ENCODE measurements at regions not wholly inside any gene's neighbourhood (a gene's known extent, or its start where the extent isn't known, plus 50 kb on each side); places are given as distances from the start of the nearest gene placed in this dataset.

DNA sequence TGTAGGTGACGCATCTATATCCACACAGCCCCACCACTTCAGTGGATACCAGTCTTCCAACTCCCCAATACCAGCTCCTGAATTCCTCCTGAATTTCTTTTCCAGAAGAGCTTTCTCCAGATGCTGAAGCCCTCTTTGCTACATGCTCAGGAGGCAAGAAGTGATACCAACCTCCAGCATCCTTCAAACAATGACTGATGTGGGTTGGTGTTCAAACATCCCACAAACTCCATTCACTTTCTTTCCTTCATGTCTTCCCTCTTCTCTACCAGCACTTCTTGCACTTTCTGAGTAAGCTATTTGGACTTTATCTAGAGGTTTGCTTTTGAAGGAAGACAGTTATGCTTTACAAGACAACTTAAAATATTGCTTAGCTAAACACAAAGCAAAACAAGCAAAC lies 179.9 kb upstream of the RORB start:
- DNase-seq (ENCODE audit: low read depth), result no peak
- H3K4me3 ChIP-seq (ENCODE audit: low read length), result no peak overlapping the region

DNA sequence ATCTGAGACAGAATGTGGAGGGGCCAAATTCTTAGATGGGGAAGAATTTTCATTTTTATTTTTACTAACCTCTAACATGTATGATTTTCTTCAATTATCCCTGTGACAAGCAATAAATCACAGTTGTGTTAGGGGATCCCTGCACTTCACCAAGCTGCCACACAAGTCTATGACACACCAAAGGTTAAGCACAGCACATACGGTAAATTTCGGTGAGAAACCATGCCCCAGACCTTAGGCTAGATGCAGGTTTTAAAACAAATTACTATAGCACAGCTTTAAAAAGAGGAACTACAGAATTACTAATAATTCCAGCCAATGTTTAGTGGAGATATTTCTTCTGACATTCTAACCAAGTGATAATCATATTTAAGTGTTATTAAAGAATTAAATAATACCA lies 175.7 kb upstream of the RORB start:
- TF ChIP-seq, protein P1, sequence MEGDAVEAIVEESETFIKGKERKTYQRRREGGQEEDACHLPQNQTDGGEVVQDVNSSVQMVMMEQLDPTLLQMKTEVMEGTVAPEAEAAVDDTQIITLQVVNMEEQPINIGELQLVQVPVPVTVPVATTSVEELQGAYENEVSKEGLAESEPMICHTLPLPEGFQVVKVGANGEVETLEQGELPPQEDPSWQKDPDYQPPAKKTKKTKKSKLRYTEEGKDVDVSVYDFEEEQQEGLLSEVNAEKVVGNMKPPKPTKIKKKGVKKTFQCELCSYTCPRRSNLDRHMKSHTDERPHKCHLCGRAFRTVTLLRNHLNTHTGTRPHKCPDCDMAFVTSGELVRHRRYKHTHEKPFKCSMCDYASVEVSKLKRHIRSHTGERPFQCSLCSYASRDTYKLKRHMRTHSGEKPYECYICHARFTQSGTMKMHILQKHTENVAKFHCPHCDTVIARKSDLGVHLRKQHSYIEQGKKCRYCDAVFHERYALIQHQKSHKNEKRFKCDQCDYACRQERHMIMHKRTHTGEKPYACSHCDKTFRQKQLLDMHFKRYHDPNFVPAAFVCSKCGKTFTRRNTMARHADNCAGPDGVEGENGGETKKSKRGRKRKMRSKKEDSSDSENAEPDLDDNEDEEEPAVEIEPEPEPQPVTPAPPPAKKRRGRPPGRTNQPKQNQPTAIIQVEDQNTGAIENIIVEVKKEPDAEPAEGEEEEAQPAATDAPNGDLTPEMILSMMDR (conservative IDR thresholded peaks at IDR 0.05; ENCODE audit: low read length), result no peak
- no peak for DNase-seq (ENCODE audit: low read depth)
- no peak overlapping the region for H3K4me3 ChIP-seq (ENCODE audit: low read length)

More for the DNA sequence above, 179.9 kb upstream of the RORB start:
- TF ChIP-seq, protein P1 (conservative IDR thresholded peaks at IDR 0.05; ENCODE audit: low read length), result no peak

DNA sequence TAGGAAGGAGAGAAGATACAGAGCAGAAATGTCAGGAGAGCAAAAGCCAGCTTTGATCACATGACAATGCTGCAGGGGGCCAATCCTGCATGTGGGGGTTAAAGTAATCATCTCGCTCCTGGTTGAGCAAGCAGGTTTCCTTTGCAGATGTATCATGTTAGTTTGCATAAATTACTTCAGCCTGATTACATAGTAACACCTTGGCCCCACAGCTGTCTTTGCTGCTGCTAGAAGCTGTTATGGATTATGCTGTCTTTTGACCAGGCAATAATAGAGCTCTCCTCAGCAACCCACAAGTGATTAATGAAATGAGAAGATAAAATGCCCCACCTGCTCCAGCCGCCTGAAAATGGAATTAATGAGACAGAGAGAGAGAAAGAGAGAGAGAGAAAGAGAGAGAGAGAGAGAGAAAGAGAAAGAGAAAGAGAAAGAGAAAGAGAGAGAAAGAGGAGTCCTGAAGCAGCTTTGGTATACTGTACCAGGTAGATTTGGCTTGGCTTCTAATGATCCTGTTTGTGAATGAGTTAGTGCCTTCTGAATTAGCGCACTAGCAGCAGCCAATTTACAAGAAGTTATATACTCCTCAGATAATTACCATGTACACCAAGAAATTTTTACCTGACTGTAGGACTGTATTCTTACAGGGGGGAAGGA lies 174.3 kb upstream of the RORB start:
- no peak for DNase-seq (ENCODE audit: low read depth)
- TF ChIP-seq, protein P1 (conservative IDR thresholded peaks at IDR 0.05; ENCODE audit: low read length), result no peak
- H3K4me3 ChIP-seq (ENCODE audit: low read length), result no peak overlapping the region

DNA sequence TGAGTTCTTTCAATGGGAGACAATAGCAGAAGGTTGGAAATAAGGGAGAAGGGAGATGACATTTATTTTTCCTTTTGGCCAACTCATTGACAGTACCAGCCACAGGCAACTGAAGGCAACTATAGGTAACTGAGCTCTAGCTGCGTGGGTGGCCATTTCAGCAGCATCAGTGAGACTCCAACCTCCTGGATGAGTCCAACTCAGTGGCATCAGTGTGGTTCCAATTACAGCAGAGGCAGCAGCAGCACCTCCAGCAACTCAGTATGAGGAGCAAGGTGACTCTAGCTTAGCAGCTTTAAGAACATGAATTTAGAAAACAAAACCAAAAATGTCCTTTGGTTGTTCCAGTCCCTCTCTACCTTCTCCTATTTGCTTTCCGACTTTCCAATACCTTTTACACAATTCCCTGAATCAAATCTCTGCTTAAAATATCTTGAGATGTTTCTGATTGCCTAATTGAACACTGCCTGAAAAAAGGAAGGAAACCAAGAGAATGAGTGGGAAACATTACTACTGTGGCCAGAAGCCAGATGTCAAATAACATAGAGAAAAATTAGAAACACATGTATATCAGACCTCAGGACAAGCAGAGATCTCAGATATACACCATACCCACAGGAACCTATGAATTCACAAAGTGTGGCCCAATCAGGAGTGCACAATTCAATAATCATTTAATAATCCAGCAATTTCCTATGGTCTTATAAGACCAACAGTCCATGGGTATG lies 166.5 kb upstream of the RORB start:
- H3K4me3 ChIP-seq (ENCODE audit: low read length), result no peak overlapping the region
- no peak for DNase-seq (ENCODE audit: low read depth)
- TF ChIP-seq, protein P1 (conservative IDR thresholded peaks at IDR 0.05; ENCODE audit: low read length), result no peak

DNA sequence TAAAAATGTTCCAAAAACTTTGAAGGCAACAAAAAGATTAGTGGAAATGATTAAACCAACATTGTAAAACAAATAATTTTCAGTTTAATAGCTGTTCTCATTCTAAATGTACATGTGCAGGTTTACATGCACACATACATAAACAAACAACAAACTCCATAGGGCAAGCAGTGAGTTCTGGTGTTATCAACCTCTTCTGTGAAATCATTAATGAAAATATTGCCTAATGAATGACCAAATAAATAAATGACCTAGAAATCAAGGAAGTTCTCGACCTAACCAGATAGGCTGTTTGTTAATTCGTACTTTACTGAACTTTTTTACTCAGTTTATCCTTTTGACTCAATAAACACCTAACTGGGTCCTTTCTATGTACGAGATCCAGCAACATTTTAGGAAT lies 165.5 kb upstream of the RORB start:
- TF ChIP-seq, protein P1 (conservative IDR thresholded peaks at IDR 0.05; ENCODE audit: low read length), result no peak
- no peak overlapping the region for H3K4me3 ChIP-seq (ENCODE audit: low read length)
- no peak for DNase-seq (ENCODE audit: low read depth)

DNA sequence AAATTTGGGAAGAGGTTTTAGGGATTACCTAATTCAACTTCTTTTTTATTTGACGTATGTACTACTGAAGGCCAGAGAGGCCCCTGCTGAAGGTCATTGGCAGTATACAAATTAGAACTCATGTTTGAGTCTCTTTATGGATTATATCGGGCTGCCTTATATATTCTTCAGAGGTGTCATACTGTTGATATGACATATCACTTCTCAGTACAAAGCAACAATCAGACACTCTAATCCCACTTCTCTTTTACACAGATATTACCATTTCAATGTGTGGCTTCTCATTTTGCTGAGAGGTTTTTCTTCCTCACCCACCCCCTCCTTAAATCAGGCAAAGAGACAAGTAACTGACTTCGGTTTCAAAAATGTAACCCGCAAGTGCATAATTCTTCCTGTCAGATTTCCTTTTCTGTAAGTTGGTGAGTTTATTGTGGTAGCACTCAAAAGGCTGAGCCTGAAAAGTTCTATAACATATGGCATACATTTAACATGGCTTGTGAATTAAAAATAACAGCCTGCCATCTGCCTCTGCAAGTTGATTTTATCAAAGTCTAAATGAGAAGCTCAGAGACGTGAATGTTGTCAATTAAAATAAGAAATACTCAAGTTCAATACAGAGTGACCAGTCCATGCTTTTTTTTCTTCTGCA lies 163.6 kb upstream of the RORB start:
- DNase-seq (ENCODE audit: low read depth), result no peak
- TF ChIP-seq, protein P1 (conservative IDR thresholded peaks at IDR 0.05; ENCODE audit: low read length), result no peak
- H3K4me3 ChIP-seq (ENCODE audit: low read length), result no peak overlapping the region
